ENCODE measurements at regions not wholly inside any gene's neighbourhood (a gene's known extent, or its start where the extent isn't known, plus 50 kb on each side); places are given as distances from the start of the nearest gene placed in this dataset.

DNA sequence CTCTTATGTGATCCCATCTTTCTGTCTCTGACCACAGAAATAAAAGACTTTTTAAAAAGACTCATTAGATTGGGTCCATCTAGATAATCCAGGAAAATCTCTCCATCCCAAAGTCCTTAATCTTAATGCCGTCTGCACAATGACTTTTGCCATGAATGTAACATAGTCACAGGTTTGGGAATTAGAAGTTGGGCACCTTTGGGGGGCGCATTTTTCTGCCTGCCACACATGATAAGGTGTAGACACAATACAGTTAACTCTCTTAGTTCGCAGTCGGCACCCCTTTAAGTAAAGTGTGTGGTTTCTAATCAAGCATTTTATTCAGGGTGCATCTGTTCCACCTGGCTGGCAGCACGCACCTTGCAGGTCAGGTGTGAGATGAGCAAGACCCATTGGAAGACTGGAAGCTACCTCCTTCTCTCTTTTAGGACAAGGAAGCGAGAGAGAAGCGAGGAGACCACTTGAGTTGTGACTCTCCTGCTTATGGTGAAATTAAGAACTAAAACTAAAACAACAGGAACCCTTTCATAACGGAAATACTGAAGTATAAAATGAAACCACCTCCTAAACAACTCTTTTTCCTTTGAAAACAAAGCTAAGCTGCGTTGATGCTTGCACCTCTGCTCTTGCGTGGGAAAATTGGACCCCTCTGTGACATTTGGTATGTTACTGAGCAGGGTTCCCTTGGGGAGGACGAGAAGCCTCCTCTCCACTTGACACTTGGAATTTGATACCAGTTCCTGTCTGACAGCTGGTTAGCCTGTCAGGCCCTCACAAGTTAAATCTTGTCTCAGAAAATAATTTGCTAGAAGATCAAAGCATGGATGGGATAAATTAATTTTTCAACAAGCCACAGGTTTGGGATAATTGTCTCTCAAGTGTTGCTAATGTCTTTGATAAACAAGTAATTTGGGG is 304.6 kb upstream of the DMRT1 start:
- no peak for DNase-seq (ENCODE audit: low spot score)
- Histone ChIP-seq H3K27me3 (replicated peaks; ENCODE audit: insufficient read depth) (no peaks in the 10 kb centered on the region), H3K4me1 (replicated peaks) (peaks cover 4% of the 10 kb centered on the region), H3K36me3 (no peaks in the 10 kb centered on the region), H3K4me3 (no peak overlapping the region), H3K9me3 (no peaks in the 10 kb centered on the region), H3K27ac (no peak overlapping the region)
- TF ChIP-seq, protein P1, sequence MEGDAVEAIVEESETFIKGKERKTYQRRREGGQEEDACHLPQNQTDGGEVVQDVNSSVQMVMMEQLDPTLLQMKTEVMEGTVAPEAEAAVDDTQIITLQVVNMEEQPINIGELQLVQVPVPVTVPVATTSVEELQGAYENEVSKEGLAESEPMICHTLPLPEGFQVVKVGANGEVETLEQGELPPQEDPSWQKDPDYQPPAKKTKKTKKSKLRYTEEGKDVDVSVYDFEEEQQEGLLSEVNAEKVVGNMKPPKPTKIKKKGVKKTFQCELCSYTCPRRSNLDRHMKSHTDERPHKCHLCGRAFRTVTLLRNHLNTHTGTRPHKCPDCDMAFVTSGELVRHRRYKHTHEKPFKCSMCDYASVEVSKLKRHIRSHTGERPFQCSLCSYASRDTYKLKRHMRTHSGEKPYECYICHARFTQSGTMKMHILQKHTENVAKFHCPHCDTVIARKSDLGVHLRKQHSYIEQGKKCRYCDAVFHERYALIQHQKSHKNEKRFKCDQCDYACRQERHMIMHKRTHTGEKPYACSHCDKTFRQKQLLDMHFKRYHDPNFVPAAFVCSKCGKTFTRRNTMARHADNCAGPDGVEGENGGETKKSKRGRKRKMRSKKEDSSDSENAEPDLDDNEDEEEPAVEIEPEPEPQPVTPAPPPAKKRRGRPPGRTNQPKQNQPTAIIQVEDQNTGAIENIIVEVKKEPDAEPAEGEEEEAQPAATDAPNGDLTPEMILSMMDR (IDR thresholded peaks at IDR 0.05), result no peak
- TF ChIP-seq POLR2A (IDR thresholded peaks at IDR 0.05), result no peak
- no peak for TF ChIP-seq POLR2AphosphoS5 (IDR thresholded peaks at IDR 0.05)
- intact Hi-C loops (cut with DNase I), result no loop called here
- WGBS, result 61% methylated on average over 11 of the region's 11 CpGs

DNA sequence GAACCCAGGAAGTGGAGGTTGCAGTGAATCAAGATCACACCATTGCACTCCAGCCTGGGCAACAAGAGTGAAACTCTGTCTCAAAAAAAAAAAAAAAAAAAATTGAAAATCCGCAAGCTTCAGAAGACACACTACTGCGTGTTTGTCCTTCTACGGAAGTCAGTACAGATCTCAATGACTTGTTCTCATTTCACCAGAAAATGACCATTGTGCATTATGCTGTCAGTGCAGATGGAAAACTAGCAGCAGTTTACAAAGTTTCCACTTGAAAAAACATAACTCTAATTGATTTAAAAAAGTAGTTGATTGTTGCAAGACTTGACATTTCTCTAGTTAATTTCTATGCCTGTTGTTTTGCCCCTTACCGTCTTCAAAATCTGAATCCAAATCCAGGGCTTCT is 298.0 kb upstream of the DMRT1 start:
- intact Hi-C loops (cut with DNase I), result no loop called here
- Histone ChIP-seq H3K27ac (no peak overlapping the region), H3K4me1 (replicated peaks) (no peaks in the 10 kb centered on the region), H3K4me3 (no peak overlapping the region), H3K27me3 (replicated peaks; ENCODE audit: insufficient read depth) (no peaks in the 10 kb centered on the region), H3K9me3 (no peaks in the 10 kb centered on the region), H3K36me3 (no peaks in the 10 kb centered on the region)
- 88% methylated on average over 4 of the region's 4 CpGs for WGBS
- no peak for TF ChIP-seq POLR2A (IDR thresholded peaks at IDR 0.05)
- TF ChIP-seq, protein P1 (IDR thresholded peaks at IDR 0.05), result no peak
- no peak for DNase-seq (ENCODE audit: low spot score)

DNA sequence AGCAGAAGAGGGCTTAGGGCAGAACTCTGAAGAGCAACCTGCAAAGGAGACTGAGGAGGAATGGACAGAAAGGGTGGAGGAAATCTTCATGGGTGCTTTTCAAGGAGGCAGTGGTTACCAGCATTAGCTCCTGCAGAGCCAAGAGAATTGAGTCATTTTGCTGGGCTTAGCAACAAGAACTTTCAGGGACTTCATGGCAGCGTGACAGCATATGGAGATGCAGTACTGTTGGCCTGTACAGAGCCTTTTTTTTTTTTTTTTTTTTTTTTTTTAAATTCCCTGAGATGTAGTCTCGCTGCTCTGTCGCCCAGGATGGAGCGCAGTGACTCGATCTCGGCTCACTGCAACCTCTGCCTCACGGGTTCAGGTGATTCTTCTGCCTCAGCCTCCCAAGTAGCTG is 296.0 kb upstream of the DMRT1 start:
- DNase-seq (ENCODE audit: low spot score), result no peak
- intact Hi-C loops (cut with DNase I), result no loop called here
- no peak overlapping the region for H3K27ac ChIP-seq
- H3K4me1 ChIP-seq (replicated peaks), result no peaks in the 10 kb centered on the region
- H3K4me3 ChIP-seq, result no peak overlapping the region
- TF ChIP-seq POLR2A (IDR thresholded peaks at IDR 0.05) (no peak), POLR2AphosphoS5 (IDR thresholded peaks at IDR 0.05) (no peak)
- TF ChIP-seq, protein P1 (IDR thresholded peaks at IDR 0.05), result no peak
- no peaks in the 10 kb centered on the region for H3K36me3 ChIP-seq
- no peaks in the 10 kb centered on the region for H3K9me3 ChIP-seq
- WGBS, result 67% methylated on average over 7 of the region's 7 CpGs
- no peaks in the 10 kb centered on the region for H3K27me3 ChIP-seq (replicated peaks; ENCODE audit: insufficient read depth)

DNA sequence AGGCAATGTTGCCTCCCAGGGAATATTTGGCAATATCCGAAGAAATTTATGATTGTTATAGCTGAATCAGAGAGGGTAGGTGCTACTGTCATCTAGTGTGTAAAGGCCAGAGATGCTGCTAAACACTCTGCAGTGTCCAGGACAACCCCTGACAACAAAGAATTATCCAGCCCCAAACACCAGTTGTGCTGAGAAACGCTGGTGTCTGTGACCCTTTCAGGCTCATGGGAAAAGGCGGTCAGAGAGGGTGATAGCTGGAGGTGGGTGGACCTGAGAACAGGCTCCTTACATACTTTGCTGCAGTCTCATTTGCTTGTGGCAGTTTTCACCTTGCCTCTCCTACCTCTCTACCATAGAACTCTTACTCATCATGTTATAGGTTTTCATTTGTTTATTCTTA is 295.3 kb upstream of the DMRT1 start:
- TF ChIP-seq POLR2A (IDR thresholded peaks at IDR 0.05), result no peak
- DNase-seq (ENCODE audit: low spot score), result no peak
- intact Hi-C loops (cut with DNase I), result no loop called here
- Histone ChIP-seq H3K36me3 (no peaks in the 10 kb centered on the region), H3K4me3 (no peak overlapping the region), H3K4me1 (replicated peaks) (no peaks in the 10 kb centered on the region), H3K27ac (no peak overlapping the region), H3K9me3 (no peaks in the 10 kb centered on the region), H3K27me3 (replicated peaks; ENCODE audit: insufficient read depth) (no peaks in the 10 kb centered on the region)
- WGBS, result 47% methylated on average over 3 of the region's 3 CpGs

DNA sequence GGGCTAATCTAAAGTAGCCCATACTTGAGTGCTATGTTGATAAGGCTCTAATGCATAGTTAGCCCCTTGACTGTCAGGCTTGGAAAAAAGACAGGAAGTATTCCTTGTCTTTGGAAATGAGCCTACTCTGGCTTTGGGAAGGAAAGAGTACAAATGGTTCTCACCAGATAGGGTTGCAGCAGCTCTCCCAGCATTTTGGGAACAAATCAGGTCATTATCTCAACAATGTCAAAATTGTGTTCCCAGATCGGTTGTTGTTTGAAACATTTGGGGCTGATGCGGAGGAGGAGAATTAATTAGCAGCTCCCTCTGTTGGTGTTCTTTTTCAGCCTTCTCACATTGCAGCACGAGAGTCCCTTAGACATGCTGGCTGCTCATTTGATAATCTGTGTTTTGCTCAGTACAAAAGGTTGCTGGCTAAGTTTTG is 294.7 kb upstream of the DMRT1 start:
- peak; percentile 26 for DNase-seq (ENCODE audit: low spot score)
- no peaks in the 10 kb centered on the region for H3K36me3 ChIP-seq
- peak overlapping the region in 1 of 2 donors; percentile 19 for H3K27ac ChIP-seq
- WGBS, result 10% methylated on average over 3 of the region's 3 CpGs
- peak; percentile 35 for TF ChIP-seq POLR2AphosphoS5 (IDR thresholded peaks at IDR 0.05)
- TF ChIP-seq POLR2A (IDR thresholded peaks at IDR 0.05), result no peak
- TF ChIP-seq, protein P1 (IDR thresholded peaks at IDR 0.05), result peak in 3 of 4 experiments; percentile 37 to 53 (median 51)
- intact Hi-C loops (cut with DNase I), result no loop called here
- no peak overlapping the region for H3K4me3 ChIP-seq
- no peaks in the 10 kb centered on the region for H3K27me3 ChIP-seq (replicated peaks; ENCODE audit: insufficient read depth)
- no peaks in the 10 kb centered on the region for H3K4me1 ChIP-seq (replicated peaks)
- no peaks in the 10 kb centered on the region for H3K9me3 ChIP-seq

Measured in prostate gland (tissue), 2 donors.